ENCODE measurements at regions not wholly inside any gene's neighbourhood (a gene's known extent, or its start where the extent isn't known, plus 50 kb on each side); places are given as distances from the start of the nearest gene placed in this dataset.

GRCh38 chr1:106755682-106756406, 300.6 kb upstream of the PRMT6 start:
- TF ChIP-seq POLR2A (IDR thresholded peaks at IDR 0.05) (no peak), POLR2AphosphoS5 (IDR thresholded peaks at IDR 0.05) (no peak), CTCF (IDR thresholded peaks at IDR 0.05) (no peak), EP300 (IDR thresholded peaks at IDR 0.05) (no peak)
